GM18907 (cell line): ENCODE measurements at regions not wholly inside any gene's neighbourhood (a gene's known extent, or its start where the extent isn't known, plus 50 kb on each side); places are given as distances from the start of the nearest gene placed in this dataset.
"Not testable (repeated sequence)": the region's sequence is repeated elsewhere in the genome, so short reads cannot be mapped to it uniquely, and the experiment has no call there.

Experiments used
- ATAC-seq: cut with Tn5 transposase; IDR thresholded peaks from one replicate; pipeline ENCODE4 v1.9.1; 2021; ENCODE audit warnings: mild to moderate bottlenecking, moderate library complexity; ENCODE audit not compliant: unreplicated experiment

DNA sequence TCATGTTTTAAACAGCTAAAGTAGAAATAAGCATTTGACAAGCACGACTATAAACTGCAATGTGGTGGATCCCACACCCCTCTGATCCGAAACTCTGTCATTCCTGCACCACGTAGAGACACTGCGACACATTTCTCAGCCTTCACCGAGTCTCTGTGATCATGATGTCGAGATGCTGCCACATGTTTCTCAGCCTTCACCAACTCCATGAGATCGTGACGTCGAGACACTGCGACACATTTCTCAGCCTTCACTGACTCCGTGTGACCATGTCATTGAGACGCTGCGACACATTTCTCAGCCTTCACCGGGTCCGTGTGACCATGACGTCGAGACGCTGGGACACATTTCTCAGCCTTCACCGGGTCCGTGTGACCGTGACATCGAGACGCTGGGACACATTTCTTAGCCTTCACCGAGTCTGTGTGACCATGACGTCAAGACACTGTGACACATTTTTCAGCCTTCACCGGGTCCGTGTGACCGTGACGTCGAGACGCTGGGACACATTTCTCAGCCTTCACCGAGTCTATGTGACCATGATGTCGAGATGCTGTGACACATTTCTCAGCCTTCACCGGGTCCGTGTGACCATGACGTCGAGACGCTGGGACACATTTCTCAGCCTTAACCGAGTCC, 143.0 kb downstream of the TTLL2 start:
- no peak for ATAC-seq

DNA sequence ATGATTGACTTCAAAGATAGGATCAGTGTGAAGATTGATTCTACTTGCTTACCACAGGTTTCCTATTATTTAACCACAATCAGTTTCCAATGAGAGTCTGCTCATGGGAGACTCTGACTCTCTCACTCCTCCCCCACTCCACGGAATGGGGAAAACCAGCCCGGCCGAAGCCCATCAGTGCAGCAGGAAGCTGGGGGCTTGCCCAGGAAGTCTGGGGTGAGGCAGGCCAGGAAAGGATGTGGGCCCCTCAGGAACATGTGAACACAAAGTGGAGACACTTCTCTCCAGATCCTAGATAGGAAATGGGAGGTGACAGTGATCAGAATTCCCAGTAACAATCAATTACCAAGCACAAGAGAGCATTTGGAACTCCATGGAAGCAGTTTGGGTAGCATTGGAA, 144.2 kb downstream of the TTLL2 start:
- ATAC-seq = no peak

DNA sequence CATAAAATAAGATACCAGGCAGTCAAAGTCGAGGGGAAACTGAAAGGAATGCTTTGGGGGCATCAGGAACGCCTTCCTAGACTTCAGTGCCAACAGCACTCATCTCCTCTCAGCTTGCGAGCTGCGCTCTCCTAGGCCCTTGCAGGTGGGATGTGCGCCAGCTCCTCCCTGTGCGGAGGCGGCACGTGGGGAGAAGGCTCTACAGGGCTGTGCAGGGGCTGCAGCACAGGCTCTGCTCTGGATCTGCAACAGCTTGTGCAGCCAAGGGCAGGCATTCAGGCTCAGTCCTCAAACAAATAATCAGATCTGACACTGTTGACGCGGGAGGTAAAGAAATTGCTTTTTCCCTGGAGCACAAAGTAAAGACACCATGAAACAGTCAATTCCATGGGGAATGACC, 144.8 kb downstream of the TTLL2 start:
- no peak for ATAC-seq

DNA sequence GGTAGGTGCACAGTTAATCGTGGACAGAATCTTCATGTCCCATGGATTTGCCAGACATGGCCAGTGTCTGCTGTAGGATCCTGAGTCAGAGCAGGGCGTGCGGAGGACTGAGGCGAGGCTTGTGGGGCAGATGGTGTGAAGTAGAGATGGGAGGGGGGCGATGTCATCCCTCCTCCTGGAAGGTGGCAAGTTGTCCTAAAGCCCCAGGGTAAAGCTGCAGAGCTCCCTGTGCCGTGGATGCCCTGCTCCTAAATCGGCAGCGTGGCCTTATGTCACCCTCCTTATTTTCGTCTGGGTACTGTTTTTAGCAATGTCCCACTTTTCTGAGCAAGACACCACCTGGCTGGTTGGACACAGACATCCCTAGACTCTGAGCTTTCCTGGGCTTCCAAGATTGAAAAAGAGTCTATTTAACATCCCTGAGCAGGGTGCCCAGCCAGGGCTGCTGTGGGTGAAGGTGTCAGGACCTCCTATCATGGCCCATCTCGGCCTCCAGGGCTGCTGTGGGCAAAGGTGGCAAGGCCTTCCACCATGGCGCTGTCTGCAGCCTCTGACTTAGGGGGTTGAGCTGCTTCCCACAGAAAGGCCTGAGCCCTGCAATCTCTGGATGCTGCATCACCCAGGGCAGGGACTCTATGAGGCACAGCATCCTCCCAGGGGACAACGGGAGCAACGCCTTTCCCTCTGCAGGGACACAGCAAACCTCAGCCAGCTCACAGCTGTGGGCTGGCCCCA, 145.4 kb downstream of the TTLL2 start:
- no peak for ATAC-seq

DNA sequence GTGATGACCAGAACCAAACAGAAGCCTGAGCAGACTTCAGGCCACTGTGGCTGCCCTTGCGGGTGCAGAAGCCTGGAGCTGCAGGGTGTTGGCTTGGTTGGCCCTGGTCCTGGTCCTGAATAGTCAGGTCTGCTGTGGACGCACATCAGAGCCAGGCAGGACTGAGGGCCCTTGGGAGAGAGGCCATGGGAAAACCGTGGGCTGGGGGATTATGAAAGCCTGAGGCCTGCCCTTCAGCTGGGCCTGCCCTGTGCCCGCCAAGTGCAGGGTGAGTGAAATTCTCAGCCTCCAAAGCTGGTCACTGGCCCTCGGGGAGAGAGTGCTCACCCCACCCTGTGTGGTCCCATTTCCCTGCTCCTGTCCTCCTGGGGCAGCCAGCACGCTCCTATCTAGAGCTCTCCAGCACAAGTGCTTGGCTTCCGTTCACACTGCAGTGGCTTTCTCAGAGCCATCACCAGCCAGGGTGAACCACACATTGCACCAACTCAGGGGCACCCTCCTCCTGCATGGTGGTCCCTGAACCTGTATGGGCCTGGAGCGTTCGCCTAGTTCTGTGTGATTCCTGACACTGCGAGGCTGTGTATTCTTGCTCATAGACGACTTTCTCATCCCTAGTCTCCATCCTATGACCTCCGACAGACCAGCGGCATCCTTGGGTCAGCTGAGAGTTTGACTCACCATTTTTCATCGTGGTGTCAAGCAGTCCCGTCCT, 146.1 kb downstream of the TTLL2 start:
- ATAC-seq = no peak

DNA sequence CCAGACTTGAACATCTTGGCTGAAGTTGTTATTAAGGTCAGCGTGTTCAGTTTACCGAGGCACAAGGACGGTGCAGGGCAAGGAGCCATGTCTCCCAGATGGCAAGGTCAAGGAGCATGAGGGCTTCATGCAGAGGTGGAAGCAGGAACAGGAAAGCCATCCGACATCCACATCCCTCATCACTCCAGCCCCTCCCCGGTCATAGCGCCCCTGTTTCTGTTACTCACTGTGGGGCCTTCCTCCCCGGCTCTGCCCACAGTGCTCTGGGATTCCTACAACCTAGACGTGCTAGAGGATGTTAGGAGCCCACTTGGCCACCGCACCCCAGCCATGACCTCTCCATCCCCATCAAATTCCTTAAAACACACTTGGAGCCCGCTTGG, 146.7 kb downstream of the TTLL2 start:
- ATAC-seq = no peak

DNA sequence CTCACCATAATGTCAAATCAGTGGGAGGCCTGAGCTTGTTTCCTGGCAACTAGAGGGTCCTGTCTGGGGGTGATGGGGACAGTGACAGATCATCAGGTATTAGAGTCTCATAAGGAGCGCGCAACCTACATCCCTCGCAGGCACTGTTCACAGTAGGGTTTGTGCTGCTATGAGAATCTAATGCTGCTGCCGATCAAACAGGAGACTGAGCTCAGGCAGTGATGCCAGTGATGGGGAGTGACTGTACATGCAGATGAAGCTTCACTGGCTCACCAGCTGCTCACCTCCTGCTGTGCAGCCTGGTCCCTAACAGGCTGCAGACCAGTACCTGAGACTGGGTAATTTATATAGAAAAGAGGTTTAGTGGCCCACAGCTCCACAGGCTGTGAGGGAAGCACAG, 147.3 kb downstream of the TTLL2 start:
- ATAC-seq = no peak

DNA sequence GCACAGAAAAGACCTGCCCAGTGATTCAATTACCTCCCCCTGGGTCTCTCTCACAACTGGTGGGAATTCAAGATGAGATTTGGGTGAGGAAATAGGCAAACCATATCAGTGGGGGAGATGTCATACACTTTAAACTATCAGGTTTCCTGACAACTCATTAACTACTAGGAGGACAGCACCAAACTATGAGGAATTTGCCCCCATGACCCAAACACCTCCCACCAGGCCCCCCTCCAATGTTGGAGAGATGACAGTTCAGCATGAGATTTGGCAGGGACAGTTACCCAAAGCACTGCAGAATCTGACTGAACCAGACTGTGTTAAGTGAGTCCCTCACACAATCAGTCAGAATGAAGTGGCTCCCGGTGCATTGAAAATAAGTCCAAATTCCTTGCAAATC, 148.0 kb downstream of the TTLL2 start:
- ATAC-seq = no peak

DNA sequence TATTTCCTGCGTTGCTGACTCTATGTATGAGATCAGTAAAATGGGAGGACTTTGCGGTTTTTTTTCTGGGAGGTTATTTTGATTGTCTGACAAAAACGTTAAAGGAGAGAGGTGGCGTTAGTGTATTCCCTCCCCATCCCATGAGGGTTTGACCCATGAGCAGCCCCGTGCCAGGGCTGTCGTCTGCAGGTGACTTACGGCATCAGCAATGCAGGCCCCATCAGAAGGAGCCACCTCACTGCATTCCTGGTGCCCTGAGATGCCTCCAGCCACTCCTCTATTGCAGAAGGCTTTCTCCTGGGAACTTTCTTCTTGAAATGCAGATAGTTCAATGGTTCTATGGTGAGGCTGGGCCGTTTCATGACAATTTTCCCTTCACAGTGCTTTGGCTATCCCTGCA, 149.3 kb downstream of the TTLL2 start:
- no peak for ATAC-seq

DNA sequence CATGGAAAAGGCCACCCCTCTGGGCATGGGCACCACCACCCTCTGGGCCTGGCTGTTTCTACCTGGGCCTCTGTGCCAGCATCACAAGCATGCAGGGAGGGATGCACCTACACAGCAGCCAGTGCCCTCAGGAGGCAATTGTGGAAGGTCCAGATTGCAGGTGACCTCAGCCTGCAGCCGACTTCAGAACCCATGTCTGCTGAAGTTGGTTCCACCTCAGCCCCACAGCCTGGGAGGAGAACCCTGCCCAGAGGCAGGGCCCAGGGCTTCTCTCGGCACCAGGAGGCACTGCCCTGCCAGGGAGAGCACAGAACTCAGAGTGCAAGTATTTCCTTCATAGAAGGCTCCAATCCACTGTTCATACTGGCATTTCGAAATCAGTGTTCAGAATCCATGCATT, 149.8 kb downstream of the TTLL2 start:
- ATAC-seq = no peak

DNA sequence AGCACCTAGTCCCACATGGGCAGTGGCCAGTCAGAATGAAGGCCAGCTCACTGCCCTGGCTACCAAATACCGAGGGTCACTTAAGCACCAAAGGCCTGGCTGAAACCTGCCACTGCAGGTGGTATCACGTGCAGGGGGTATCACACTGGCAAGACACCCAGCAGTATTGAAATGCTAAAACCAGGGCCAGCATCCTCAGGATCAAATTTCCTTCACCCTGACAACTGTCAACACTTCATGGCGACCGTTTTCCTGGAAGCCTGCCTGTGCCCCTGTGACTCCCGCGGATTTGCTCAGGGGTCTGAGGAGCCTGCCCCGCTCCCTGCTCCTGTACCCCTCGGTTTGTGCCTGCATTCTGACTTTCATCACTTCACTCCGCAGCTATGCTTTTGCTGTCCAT, 151.1 kb downstream of the TTLL2 start:
- ATAC-seq = no peak

DNA sequence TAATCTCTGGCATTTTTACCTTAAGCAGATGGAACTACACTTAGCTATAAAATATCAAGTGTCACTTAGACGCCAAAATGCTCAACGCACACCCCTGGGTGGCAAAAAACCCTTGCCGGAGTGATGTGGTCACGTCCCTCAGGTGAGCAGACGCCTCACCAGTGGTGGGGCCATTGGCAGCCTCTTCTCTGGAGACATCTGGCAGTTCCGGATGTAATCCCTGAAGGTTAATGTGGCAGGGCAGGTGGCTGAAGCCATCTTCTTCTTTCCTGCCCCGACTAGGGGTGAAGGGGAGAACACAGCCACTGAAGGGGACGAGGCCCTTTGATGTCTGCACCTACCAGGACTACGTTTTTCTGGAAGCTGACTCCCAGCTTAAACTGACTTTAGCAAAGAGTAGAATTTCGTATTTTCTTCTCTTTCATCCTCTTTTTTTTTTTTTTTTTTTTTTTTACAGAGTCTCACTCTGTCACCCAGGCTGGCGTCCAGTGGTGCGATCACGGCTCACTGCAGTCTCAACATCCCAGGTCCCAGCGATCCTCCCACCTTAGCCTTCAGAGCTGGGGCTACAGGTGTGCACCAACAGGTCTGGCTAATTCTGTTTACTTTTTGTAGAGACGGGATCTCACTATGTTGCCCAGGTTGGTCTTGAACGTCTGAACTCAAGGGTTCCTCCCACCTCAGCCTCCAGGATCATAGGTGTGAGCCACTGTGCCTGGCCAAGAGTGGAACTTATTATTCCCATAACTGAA, 152.1 kb downstream of the TTLL2 start:
- ATAC-seq = no peak

DNA sequence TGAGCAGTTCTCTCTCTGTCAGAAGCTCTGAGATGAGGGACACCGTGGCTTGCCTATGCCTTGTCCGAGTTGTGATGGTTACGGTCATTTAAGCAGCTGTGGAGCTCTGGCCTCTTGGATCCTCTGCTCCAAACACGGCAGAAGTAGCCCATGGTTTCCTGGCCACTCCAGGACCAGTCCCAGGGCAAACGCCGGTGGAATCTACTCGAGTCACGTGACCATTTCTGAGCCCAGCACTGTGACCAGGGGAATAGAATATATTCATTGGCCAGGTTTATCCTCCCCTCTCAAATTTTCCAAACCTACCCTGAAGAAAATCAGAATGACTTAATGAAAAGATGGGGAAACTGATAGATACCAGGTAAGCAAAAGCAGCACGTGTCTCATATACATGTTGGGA, 152.8 kb downstream of the TTLL2 start:
- ATAC-seq = no peak

DNA sequence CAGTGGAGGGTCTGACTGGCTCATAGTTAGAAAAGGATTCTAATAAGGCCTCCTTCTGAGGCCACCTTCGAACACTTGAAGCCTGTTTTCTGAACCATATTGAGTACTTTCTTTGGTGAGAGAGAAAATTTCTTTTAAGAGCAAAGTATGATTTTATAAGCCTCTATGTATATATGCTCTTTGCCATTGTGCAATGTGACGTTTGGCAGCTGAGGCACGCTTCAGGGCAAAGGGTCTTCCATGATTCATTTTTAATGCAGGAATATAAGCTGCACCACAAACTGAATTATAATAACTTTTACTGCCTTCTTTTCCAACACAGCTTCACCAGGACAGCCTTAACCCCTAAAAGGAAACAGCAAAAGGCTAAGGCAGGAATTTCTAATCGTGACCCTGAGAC, 154.4 kb downstream of the TTLL2 start:
- ATAC-seq = no peak

DNA sequence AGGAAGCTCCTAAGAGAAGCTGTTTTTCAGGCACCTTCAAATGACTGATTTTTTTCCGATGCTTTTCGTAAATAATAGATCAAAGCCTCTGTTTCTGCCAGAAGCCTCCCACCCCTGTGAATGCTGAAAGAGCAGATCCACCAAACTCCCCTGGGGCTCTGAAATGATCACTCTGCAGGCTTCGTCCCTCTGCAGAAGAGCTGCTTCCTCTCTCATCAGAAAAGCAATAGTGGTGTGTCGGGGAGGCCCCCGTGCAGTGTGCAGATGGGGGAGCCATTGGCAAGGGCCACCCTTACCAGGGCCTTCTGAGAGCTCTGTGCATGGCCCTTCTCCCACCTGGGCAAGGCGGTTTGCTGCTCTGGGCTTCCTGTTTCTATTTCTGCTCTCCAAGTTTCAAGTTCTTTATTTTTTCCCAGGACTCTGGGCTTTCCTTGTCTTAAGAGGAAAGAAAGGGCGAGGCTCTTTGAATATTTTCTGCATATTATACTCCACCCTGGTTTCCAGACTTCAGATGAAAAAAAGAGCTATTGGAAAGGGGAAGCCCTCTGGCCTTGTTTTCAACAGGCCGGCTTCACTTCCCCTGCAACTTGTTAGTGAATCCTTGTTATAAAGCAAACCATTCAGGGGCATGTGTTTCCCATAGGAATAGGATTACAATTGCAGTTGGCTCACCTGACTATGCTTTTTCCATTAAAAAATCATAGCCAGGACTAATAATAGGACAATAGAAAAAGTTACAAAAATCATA, 155.2 kb downstream of the TTLL2 start:
- ATAC-seq = no peak

DNA sequence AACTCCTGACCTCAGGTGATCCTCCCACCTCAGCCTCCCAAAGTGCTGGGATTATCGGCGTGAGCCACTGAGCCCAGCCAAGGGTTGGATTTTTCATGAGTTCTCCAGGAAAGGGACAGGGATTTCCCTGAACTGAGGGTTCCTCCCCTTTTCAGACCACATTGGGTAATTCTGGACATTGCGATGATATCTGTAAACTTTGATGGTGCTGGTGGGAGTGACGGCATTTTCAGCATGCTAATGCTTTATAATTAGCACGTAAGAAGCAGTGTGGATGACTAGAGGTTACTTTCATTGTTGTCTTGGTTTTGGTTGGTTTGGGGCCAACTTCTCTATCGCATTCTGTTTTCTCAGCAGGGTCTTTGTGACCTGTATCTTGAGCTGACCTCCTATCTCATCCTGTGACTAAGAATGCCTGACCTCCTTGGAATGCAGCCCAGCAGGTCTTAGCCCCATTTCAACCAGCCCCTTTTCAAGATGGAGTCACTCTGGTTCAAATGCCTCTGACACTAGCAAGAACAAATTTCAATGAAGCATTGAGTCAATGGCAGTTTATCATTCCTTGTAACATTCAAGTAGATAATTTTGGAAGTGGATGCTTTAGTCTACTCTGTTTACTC, 156.5 kb downstream of the TTLL2 start:
- no peak for ATAC-seq

DNA sequence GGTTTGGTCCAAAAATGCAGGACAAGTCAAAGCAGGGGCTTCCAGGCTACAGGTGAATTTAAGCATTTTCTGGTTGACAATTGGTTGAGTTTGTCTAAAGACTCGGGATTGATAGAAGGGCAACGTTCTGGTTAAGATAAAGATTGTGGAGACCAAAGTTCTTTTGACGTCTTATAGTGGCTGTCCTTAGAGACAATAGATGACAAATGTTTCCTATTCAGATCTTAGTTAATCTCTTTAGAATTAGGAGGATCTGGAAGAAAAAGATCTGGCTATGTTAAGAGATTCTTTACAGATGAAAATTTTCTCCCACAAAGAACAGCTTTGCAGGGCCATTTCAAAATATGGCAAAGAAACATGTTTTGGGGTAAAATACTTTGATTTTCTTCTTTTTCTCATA, 157.9 kb downstream of the TTLL2 start:
- not testable (repeated sequence) for ATAC-seq

DNA sequence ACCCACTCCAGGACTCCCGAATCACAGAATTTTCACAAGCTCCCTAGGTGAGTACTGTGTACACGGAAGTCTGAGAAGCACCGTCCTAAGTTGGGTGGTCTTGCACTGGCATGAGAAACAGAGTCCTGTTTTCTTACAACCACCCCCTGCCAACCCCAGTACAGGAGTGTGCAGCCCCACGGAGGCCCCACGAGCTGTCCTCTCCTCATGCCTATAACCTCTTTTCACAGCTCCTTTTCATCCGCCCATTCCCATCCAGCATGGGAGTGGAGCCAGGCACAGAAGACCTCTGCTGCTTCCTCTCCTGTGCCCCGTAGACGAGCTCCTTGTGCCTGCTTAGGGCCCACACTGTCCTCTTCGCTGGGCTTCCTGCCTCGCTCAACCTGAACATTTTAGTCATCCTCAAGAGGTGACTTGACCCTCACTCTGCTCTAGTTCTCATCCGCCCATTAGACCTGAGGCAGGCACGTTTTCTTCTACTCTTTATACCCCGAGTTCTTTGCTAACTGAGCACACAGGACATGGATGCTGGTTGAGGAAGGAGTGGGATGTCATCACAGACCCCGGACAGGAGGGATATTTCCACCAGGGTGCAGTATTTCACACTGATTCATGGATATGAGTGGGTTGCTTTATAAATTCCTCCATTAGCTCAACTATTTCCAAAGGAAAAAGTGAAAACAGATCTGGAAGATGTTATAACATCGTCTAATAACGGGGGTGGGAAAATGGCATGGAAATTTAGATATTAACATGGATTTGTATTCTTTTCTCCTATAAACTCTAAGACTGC, 160.5 kb downstream of the TTLL2 start:
- no peak for ATAC-seq
